ENCODE measurements at regions not wholly inside any gene's neighbourhood (a gene's known extent, or its start where the extent isn't known, plus 50 kb on each side); places are given as distances from the start of the nearest gene placed in this dataset.

DNA sequence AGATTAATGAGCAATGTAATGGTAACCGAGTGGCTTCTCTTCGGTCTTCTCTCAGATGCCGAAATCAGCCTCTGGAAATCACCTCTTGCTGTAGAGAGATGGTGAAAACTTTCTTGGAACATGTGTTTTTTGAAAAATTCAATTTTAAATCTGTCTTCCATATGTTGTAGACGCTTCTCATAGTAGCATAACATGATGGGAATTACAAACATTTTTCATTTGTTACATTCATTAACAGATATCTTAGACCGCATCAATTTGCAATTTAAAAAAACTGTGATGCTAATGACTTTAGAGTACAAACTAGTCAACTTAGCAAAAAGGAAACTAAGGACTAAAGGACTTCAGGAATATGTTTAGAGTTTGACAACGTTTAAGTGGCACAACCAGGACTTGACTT, 275.2 kb downstream of the ASXL3 start:
- Histone ChIP-seq H3K9me3 (ENCODE audit: control insufficient read depth, insufficient read depth, low read length) (no peaks in the 10 kb centered on the region), H3K27me3 (ENCODE audit: control insufficient read depth, insufficient read depth, low read length) (no peaks in the 10 kb centered on the region), H3K4me1 (ENCODE audit: control insufficient read depth, insufficient read depth, low read length) (no peaks in the 10 kb centered on the region), H3K9ac (ENCODE audit: low read depth, low read length) (no peak overlapping the region), H3K36me3 (ENCODE audit: control insufficient read depth, insufficient read depth, low read length) (no peaks in the 10 kb centered on the region), H3K4me3 (ENCODE audit: low read depth, low read length) (no peak overlapping the region)

DNA sequence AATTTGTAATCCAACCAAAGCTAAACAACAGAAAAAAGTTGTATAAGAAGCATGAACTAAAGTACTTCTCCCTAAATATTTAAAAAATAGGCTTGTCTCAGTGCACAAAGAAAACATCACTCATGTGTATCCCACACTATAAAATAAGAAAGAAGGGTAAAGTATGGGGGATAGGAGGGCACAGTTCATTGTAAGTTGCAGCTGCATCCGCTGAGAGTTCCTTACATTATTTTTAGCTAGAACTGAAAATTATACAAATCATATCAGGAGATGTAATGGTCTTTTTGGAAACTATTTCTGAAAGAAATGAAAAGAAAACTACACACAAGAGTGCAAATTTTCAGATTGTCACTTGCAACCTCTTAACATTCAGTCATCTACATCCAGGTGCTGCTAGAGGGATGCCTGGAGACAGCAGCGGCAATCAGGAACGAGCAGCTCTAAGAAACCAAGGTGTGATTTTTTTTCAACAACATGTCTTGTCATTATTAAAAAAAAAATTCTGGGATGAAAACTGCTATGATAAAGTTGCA, 273.6 kb downstream of the ASXL3 start:
- no peak overlapping the region for H3K9ac ChIP-seq (ENCODE audit: low read depth, low read length)

DNA sequence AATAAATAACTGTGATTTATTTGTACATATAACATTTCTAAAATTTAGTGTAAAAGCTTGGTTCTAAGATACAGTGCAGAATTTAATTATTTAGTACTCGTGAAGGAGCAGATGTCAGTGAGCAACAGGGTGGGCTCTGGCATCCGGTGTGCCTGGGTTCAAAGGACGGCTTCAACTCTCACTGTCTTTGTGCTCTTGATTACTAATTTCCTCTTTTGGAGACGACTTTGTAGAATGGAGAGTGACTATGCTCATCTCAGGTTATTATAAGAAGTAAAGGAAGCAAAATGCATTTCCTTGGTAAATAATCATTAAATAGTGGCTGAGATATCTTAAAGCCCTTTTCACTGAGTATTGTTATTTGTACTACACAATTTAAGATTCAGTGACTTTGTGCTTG, 271.7 kb downstream of the ASXL3 start:
- Histone ChIP-seq H3K9ac (ENCODE audit: low read depth, low read length) (no peak overlapping the region), H3K4me1 (ENCODE audit: control insufficient read depth, insufficient read depth, low read length) (no peaks in the 10 kb centered on the region), H3K9me3 (ENCODE audit: control insufficient read depth, insufficient read depth, low read length) (no peaks in the 10 kb centered on the region), H3K4me3 (ENCODE audit: low read depth, low read length) (no peak overlapping the region), H3K27me3 (ENCODE audit: control insufficient read depth, insufficient read depth, low read length) (no peaks in the 10 kb centered on the region), H3K36me3 (ENCODE audit: control insufficient read depth, insufficient read depth, low read length) (no peaks in the 10 kb centered on the region)

More for the DNA sequence above, 273.6 kb downstream of the ASXL3 start:
- H3K27me3 ChIP-seq (ENCODE audit: control insufficient read depth, insufficient read depth, low read length) = no peaks in the 10 kb centered on the region
- H3K4me3 ChIP-seq (ENCODE audit: low read depth, low read length) = no peak overlapping the region
- no peaks in the 10 kb centered on the region for H3K4me1 ChIP-seq (ENCODE audit: control insufficient read depth, insufficient read depth, low read length)
- H3K36me3 ChIP-seq (ENCODE audit: control insufficient read depth, insufficient read depth, low read length) = no peaks in the 10 kb centered on the region
- no peaks in the 10 kb centered on the region for H3K9me3 ChIP-seq (ENCODE audit: control insufficient read depth, insufficient read depth, low read length)

DNA sequence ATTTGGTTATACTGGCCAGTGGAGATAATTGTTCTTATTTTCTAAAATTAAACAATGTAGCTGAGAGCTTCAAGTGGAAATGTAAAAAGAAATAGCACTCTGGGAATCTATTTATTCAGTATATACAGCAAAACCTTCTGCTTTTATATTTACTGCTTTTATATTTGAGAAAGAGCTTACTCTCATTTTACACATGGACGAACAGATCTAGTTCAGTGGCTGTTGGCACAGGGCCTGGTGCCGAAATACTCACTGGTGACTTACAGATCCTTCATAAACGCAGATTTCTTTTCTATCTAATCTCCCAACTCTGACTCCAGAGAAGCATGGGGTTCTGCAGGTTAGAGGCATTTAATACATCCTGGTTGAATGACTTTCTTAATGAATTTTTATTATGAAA, 266.2 kb downstream of the ASXL3 start:
- Histone ChIP-seq H3K4me3 (ENCODE audit: low read depth, low read length) (no peak overlapping the region), H3K27me3 (ENCODE audit: control insufficient read depth, insufficient read depth, low read length) (no peaks in the 10 kb centered on the region), H3K9me3 (ENCODE audit: control insufficient read depth, insufficient read depth, low read length) (no peaks in the 10 kb centered on the region), H3K36me3 (ENCODE audit: control insufficient read depth, insufficient read depth, low read length) (no peaks in the 10 kb centered on the region), H3K4me1 (ENCODE audit: control insufficient read depth, insufficient read depth, low read length) (peaks cover 4% of the 10 kb centered on the region), H3K9ac (ENCODE audit: low read depth, low read length) (no peak overlapping the region)

DNA sequence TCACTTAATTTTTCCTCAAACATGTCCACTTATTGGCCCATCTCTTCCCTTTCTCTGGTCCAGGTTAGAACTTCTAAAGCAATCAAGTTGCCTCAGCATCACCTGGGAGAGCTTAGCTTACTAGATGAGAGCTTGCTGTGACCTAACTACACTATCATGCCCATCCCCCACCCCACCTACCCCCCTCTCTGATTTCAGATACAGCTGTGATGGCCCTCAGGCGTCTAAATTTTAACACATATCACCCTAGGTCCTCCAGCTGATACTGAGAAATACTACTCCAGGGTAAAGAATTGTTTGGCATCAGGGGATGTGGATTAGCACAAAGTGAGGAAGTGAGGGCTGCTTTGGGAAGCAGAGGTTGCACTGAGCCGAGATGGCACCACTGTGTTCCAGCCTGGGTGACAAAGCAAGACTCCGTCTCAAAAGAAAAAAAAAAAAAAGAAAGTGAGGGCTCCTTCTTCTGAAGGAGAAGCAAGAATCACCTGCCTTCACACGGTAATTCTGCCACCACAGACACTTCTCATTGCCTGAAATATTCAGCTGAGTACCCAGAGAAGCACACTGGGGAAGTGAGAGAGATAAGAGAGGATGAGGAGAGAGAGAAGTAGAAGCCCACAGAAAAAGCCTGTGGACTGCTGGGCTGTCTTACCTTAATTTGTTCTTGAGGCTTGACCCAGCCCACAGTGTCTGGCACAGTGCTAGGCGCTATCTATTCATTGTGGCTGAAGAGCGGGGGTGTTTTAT, 263.4 kb downstream of the ASXL3 start:
- Histone ChIP-seq H3K4me1 (ENCODE audit: control insufficient read depth, insufficient read depth, low read length) (peaks cover 19% of the 10 kb centered on the region), H3K9ac (ENCODE audit: low read depth, low read length) (no peak overlapping the region), H3K9me3 (ENCODE audit: control insufficient read depth, insufficient read depth, low read length) (no peaks in the 10 kb centered on the region), H3K4me3 (ENCODE audit: low read depth, low read length) (no peak overlapping the region), H3K27me3 (ENCODE audit: control insufficient read depth, insufficient read depth, low read length) (no peaks in the 10 kb centered on the region), H3K36me3 (ENCODE audit: control insufficient read depth, insufficient read depth, low read length) (no peaks in the 10 kb centered on the region)

DNA sequence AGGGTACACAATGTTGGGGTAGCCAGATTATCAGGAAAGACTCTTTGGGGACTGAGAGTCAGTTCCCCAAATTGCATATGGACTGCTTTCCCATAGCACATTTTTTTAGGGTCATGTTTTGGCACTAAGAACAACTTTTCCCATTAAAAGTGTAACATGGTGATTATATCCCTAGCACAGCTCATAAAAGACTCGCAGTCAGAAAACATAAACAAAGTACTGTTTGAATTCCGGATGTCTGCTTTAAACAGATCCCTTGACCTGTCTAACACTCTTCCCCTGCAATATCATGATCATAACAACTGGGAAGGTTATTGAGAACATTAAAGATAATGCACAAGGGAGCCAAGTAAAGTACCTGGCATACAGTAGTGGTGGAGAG, 262.2 kb downstream of the ASXL3 start:
- Histone ChIP-seq H3K36me3 (ENCODE audit: control insufficient read depth, insufficient read depth, low read length) (no peaks in the 10 kb centered on the region), H3K27me3 (ENCODE audit: control insufficient read depth, insufficient read depth, low read length) (no peaks in the 10 kb centered on the region), H3K4me3 (ENCODE audit: low read depth, low read length) (no peak overlapping the region), H3K9ac (ENCODE audit: low read depth, low read length) (no peak overlapping the region), H3K9me3 (ENCODE audit: control insufficient read depth, insufficient read depth, low read length) (no peaks in the 10 kb centered on the region), H3K4me1 (ENCODE audit: control insufficient read depth, insufficient read depth, low read length) (peaks cover 19% of the 10 kb centered on the region)

DNA sequence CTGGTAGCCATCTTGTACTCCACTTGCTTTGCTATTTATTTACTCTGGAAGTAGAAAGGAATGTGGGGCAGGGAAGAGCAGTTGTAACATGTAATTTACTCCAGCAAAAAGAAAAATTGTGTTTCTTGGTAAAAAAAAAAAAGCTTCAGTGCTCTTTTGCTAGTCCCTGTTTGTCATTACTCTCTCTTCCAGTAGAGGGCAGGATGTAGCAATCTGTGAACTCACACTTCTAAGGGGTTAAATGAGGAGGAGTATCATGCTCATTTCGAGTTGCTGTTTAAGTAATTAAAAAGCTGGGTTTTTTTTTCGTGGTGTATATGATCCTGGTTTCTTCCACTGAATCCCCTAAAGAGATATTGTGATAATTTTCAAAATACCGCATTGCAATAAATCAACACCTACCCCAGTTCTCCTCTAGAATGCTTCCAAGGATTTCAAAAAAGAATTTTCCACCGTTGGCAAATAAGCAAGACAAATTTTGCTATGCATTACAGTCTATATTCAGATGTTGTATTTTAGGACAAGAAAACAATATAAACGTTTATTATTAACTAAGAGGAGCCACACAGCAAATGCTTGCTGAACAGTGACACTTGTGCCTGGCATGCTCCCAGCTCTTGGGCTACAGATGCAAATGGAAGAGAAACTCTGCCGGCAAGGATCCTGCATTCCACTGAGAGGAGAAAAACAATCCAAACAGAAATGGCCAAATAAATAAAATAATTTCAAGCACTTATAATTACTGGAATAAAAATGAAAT, 261.6 kb downstream of the ASXL3 start:
- H3K9me3 ChIP-seq (ENCODE audit: control insufficient read depth, insufficient read depth, low read length) = no peaks in the 10 kb centered on the region
- H3K27me3 ChIP-seq (ENCODE audit: control insufficient read depth, insufficient read depth, low read length) = no peaks in the 10 kb centered on the region
- H3K36me3 ChIP-seq (ENCODE audit: control insufficient read depth, insufficient read depth, low read length) = no peaks in the 10 kb centered on the region
- H3K4me3 ChIP-seq (ENCODE audit: low read depth, low read length) = no peak overlapping the region
- no peak overlapping the region for H3K9ac ChIP-seq (ENCODE audit: low read depth, low read length)
- H3K4me1 ChIP-seq (ENCODE audit: control insufficient read depth, insufficient read depth, low read length) = peaks cover 19% of the 10 kb centered on the region

DNA sequence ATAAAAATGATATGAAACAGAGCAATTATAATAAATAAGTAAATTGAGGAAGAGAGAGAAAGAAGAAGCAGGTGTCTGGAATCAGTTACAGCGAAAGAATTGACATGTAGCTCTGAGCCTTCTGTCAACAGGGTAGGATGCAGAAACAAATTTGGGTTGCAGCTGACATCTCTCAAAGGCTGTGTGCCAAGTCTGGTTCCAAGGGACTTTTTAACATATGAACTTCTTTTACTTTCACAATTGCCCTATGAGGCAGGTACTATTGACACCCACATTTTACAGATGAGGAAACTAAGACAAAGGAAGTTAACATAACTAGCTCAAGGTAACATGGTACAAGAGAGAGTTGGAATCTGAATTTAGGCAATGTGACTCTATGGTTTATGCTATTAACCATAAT, 260.0 kb downstream of the ASXL3 start:
- peaks cover 19% of the 10 kb centered on the region for H3K4me1 ChIP-seq (ENCODE audit: control insufficient read depth, insufficient read depth, low read length)
- H3K9me3 ChIP-seq (ENCODE audit: control insufficient read depth, insufficient read depth, low read length) = no peaks in the 10 kb centered on the region
- no peak overlapping the region for H3K4me3 ChIP-seq (ENCODE audit: low read depth, low read length)
- H3K27me3 ChIP-seq (ENCODE audit: control insufficient read depth, insufficient read depth, low read length) = no peaks in the 10 kb centered on the region
- no peaks in the 10 kb centered on the region for H3K36me3 ChIP-seq (ENCODE audit: control insufficient read depth, insufficient read depth, low read length)
- no peak overlapping the region for H3K9ac ChIP-seq (ENCODE audit: low read depth, low read length)

DNA sequence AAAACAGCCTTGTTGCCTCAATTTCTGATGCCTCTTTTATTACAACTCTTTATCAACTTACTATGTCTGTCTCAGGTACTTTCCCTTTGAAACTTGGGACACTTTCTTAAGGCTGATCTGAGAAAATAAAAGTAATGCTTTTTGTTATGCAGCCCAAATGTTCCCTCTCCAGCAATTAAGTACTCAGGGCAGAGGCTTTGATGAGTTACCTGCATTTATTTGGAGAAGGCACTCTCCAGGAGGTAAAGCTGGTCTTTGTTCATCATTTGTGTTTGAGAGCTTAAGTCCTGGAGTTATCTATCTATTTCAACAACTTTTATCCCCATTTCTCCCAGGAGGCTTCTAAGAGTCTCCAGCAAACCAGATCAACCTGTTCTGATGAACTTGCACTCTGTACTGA, 259.2 kb downstream of the ASXL3 start:
- H3K9me3 ChIP-seq (ENCODE audit: control insufficient read depth, insufficient read depth, low read length) = no peaks in the 10 kb centered on the region
- no peak overlapping the region for H3K9ac ChIP-seq (ENCODE audit: low read depth, low read length)
- H3K4me3 ChIP-seq (ENCODE audit: low read depth, low read length) = no peak overlapping the region
- H3K36me3 ChIP-seq (ENCODE audit: control insufficient read depth, insufficient read depth, low read length) = no peaks in the 10 kb centered on the region
- H3K27me3 ChIP-seq (ENCODE audit: control insufficient read depth, insufficient read depth, low read length) = no peaks in the 10 kb centered on the region
- peaks cover 19% of the 10 kb centered on the region for H3K4me1 ChIP-seq (ENCODE audit: control insufficient read depth, insufficient read depth, low read length)

DNA sequence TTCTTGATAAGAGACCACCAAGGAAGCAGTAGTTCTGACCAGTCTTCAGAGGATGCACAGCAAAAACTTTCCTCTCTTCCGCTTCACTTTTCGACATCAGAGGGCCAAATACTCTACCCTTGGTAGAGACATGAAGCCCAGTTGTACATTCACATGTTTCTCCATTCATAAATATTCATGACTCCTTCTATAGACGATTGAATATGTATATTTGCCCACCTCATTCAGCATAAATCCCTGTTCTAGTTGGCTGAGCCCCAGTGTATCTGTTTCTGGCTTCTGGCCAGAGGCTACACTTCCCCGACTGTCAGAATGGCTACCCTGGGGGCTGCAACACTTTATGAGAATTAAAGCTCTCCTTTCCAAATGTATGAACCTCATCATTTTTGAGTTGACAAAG, 258.5 kb downstream of the ASXL3 start:
- Histone ChIP-seq H3K27me3 (ENCODE audit: control insufficient read depth, insufficient read depth, low read length) (no peaks in the 10 kb centered on the region), H3K4me1 (ENCODE audit: control insufficient read depth, insufficient read depth, low read length) (peaks cover 19% of the 10 kb centered on the region), H3K9me3 (ENCODE audit: control insufficient read depth, insufficient read depth, low read length) (no peaks in the 10 kb centered on the region), H3K4me3 (ENCODE audit: low read depth, low read length) (no peak overlapping the region), H3K36me3 (ENCODE audit: control insufficient read depth, insufficient read depth, low read length) (no peaks in the 10 kb centered on the region), H3K9ac (ENCODE audit: low read depth, low read length) (no peak overlapping the region)

DNA sequence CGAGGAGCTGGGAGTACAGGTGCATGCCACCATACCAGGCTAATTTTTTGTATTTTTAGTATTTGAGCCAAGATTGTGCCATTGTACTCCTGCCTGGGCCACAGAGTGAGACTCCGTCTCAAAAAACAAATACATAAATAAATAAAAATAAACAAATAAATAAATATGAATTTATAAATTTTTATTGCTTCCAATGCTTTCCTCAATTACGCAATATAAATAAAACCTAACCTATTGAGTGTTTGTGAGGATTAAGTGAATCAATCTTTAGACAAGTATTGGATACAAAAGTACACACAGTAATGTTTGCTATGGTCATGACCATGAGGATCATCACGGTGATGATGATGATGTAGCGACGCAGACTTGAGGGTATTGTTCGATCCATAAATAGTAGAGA, 257.4 kb downstream of the ASXL3 start:
- no peak overlapping the region for H3K4me3 ChIP-seq (ENCODE audit: low read depth, low read length)
- H3K36me3 ChIP-seq (ENCODE audit: control insufficient read depth, insufficient read depth, low read length) = no peaks in the 10 kb centered on the region
- no peak overlapping the region for H3K9ac ChIP-seq (ENCODE audit: low read depth, low read length)
- no peaks in the 10 kb centered on the region for H3K27me3 ChIP-seq (ENCODE audit: control insufficient read depth, insufficient read depth, low read length)
- no peaks in the 10 kb centered on the region for H3K9me3 ChIP-seq (ENCODE audit: control insufficient read depth, insufficient read depth, low read length)
- peaks cover 19% of the 10 kb centered on the region for H3K4me1 ChIP-seq (ENCODE audit: control insufficient read depth, insufficient read depth, low read length)

DNA sequence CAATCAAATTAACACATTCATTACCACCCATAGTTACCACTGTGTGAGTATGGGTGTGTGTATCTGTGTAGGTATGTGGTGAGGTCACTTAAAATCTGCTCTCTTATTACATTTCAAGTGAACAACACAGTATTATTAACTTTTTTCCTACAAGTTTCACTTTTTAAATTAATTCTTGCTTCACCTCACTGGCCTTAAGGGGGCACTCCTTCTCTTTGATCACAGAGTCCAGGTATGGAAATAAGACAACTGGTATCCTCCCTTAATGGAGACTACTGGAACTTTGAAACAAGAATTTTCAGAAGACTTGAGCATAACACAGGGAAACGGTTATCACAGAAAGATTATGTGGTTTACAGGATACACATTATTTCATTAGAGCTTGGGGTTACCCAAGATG, 255.8 kb downstream of the ASXL3 start:
- H3K27me3 ChIP-seq (ENCODE audit: control insufficient read depth, insufficient read depth, low read length) = no peaks in the 10 kb centered on the region
- H3K9me3 ChIP-seq (ENCODE audit: control insufficient read depth, insufficient read depth, low read length) = no peaks in the 10 kb centered on the region
- no peaks in the 10 kb centered on the region for H3K36me3 ChIP-seq (ENCODE audit: control insufficient read depth, insufficient read depth, low read length)
- no peak overlapping the region for H3K4me3 ChIP-seq (ENCODE audit: low read depth, low read length)
- H3K9ac ChIP-seq (ENCODE audit: low read depth, low read length) = no peak overlapping the region
- peaks cover 15% of the 10 kb centered on the region for H3K4me1 ChIP-seq (ENCODE audit: control insufficient read depth, insufficient read depth, low read length)
